ENCODE measurements at regions not wholly inside any gene's neighbourhood (a gene's known extent, or its start where the extent isn't known, plus 50 kb on each side); places are given as distances from the start of the nearest gene placed in this dataset.
"Not testable (repeated sequence)": the region's sequence is repeated elsewhere in the genome, so short reads cannot be mapped to it uniquely, and the experiment has no call there.

- DNase-seq, result no peak
Observed at GRCh38 chr1:165965857-165966256, 138.4 kb downstream of the UCK2 start.

GRCh38 chr1:165969366-165969765, 142.0 kb downstream of the UCK2 start:
- DNase-seq, result not testable (repeated sequence)

GRCh38 chr1:165974598-165975131, 147.3 kb downstream of the UCK2 start:
- no peak for DNase-seq

GRCh38 chr1:165988275-165988674, 160.9 kb downstream of the UCK2 start:
- no peak for DNase-seq

- no peak for DNase-seq
Observed at GRCh38 chr1:165988817-165989216, 161.4 kb downstream of the UCK2 start.

GRCh38 chr1:165992533-165992932, 165.1 kb downstream of the UCK2 start:
- DNase-seq, result no peak

GRCh38 chr1:165994107-165994506, 166.7 kb downstream of the UCK2 start:
- DNase-seq, result peak; percentile 20

- DNase-seq, result no peak
Observed at GRCh38 chr1:165999826-166000225, 167.0 kb downstream of the FAM78B start.

GRCh38 chr1:166007176-166007575, 159.6 kb downstream of the FAM78B start:
- no peak for DNase-seq

- DNase-seq, result no peak
Observed at GRCh38 chr1:166013232-166013631, 153.6 kb downstream of the FAM78B start.

- DNase-seq, result no peak
Observed at GRCh38 chr1:166017395-166017794, 149.4 kb downstream of the FAM78B start.

All from NCI-H2171 treated with DMSO at 0.1 percent for 48 hours (cell line).